HCT116 (cell line): ENCODE measurements at regions not wholly inside any gene's neighbourhood (a gene's known extent, or its start where the extent isn't known, plus 50 kb on each side); places are given as distances from the start of the nearest gene placed in this dataset.

Experiments used
- CTCF ChIP-seq, 3 experiments: fragments of 200-600 bp in 1 of 3; sonication (generic) in 1 of 3; IDR thresholded peaks in 2 of 3; conservative IDR thresholded peaks in 1 of 3; 2 replicates each; pipeline ENCODE4 v1.5.1; 2012 to 2017; ENCODE audit warnings: low read depth in 2 of 3, low read length in 2 of 3, antibody characterized with exemption in 1 of 3, borderline replicate concordance in 1 of 3, control low read depth in 1 of 3, mild to moderate bottlenecking in 1 of 3, mixed read lengths in 1 of 3, mixed run types in 1 of 3, moderate library complexity in 1 of 3; ENCODE audit not compliant: insufficient read depth in 1 of 3
- EZH2 ChIP-seq: fragments of 200-600 bp; sonication (generic); IDR thresholded peaks from 2 replicates; pipeline ENCODE4 v1.6.1; 2017; ENCODE audit warnings: antibody characterized with exemption, mixed run types
- POLR2A ChIP-seq: IDR thresholded peaks from 2 replicates; pipeline ENCODE4 v1.7.0; 2011; ENCODE audit warnings: borderline replicate concordance; ENCODE audit not compliant: insufficient read depth, insufficient read length; ENCODE audit errors: extremely low read depth

- TF ChIP-seq CTCF (IDR thresholded peaks at IDR 0.05 in 2 of 3, conservative IDR thresholded peaks at IDR 0.05 in 1 of 3; ENCODE audit: borderline replicate concordance in 1 of 3, insufficient read depth in 1 of 3, low read depth in 2 of 3, low read length in 2 of 3), result no peak
- no peak for TF ChIP-seq EZH2
- no peak for TF ChIP-seq POLR2A
Measured at GRCh38 chr7:73971322-73971703, 56.7 kb upstream of the ELN start.
